ENCODE measurements at regions not wholly inside any gene's neighbourhood (a gene's known extent, or its start where the extent isn't known, plus 50 kb on each side); places are given as distances from the start of the nearest gene placed in this dataset.
"Not testable (repeated sequence)": the region's sequence is repeated elsewhere in the genome, so short reads cannot be mapped to it uniquely, and the experiment has no call there.

DNA sequence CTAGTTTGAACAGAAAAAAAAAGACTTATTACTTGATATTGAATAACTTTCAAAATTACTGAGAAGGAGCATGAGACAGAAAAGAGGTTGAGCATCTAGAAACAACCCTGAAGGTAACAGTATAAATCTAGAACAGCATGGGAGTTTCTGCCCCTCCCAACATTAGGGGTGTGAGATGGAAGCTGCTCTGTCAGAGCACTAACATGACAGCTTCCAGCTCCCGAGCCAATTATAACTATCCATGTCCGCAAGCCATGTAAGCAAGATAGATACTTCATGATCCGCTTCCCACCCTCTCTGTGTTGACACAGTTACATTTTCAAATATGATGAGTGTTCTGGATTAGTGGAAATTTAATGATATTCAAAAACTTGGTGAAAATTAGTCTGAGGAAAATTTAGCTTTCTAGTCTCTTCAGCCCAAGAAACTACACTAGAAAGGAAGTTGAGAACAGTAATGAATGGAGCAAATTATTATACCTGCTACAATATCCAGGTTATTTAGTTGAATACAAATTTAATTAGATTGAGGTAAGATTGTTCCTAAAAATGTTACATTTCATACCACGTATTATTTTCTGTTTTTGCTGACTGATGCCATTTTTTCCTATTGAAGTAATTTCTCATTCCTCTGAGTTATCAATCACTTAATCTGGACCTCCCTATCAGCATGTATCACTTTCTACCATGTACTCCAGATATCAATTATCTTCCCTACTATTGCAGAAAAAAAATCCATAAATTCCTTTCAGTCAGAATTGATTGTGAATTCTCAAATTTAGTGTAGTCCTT is 129.3 kb upstream of the SLIT2 start:
- DNase-seq = no peak

- DNase-seq = no peak
Observed at GRCh38 chr4:20119141-20119540, 132.6 kb upstream of the SLIT2 start.

- DNase-seq = no peak
Observed at GRCh38 chr4:20109391-20109790, 142.3 kb upstream of the SLIT2 start.

GRCh38 chr4:20106921-20107320 is 144.8 kb upstream of the SLIT2 start:
- no peak for DNase-seq

DNA sequence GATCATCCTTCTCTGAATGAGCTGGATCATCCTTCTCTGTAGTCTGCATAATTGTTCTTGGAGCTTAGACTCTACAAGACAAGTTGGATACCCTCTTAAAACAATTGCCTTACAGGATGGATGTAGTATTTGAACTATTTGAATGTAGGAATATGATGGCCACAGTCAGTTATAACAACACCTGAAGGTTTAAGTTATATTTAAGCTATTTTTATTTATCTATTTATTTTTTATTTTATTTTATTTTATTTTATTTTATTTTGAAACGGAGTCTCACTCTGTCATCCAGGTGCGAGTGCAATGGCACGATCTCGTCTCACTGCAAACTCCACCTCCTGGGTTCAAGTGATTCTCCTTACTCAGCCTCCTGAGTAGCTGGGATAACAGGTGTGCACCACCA is 149.9 kb upstream of the SLIT2 start:
- DNase-seq = no peak

DNA sequence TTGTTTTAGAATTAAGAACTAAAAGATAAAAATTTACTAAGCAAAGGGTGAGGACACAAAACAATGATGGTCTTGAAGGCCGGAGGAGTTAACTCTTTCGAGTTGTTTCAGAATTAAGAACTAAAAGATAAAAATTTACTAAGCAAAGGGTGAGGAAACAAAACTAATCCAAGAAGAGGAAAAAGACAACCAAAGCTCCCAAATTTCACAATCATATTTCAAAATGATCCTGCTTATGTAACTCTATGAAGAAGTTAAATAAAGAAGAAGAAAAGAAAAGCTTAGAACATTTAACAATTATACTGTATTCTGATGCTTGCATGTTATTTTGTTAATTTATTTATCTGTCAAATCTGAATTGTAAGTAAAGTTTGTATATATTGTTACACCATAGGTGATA is 154.8 kb upstream of the SLIT2 start:
- DNase-seq = no peak

- no peak for DNase-seq
Observed at GRCh38 chr4:20095805-20096541, 155.7 kb upstream of the SLIT2 start.

DNA sequence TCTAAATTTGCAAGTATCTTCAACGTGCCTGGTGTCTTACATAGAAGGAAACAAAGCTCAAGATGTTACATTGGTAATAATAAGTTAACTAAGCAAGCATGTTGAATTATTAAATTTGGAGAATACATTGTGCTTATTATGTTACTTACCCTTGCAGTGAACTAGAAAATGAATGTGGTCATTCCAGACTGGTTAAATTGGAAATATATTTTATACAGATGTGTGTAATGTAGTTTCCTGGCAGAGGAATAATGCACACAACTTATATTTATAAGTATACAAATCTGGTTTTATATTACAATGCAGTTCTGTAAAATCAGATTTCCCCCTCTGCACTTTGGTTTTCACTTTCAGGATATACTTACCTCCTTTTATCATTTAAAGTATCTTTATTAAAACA is 159.9 kb upstream of the SLIT2 start:
- DNase-seq = no peak

GRCh38 chr4:20087522-20087911 is 164.2 kb upstream of the SLIT2 start:
- no peak for DNase-seq

DNA sequence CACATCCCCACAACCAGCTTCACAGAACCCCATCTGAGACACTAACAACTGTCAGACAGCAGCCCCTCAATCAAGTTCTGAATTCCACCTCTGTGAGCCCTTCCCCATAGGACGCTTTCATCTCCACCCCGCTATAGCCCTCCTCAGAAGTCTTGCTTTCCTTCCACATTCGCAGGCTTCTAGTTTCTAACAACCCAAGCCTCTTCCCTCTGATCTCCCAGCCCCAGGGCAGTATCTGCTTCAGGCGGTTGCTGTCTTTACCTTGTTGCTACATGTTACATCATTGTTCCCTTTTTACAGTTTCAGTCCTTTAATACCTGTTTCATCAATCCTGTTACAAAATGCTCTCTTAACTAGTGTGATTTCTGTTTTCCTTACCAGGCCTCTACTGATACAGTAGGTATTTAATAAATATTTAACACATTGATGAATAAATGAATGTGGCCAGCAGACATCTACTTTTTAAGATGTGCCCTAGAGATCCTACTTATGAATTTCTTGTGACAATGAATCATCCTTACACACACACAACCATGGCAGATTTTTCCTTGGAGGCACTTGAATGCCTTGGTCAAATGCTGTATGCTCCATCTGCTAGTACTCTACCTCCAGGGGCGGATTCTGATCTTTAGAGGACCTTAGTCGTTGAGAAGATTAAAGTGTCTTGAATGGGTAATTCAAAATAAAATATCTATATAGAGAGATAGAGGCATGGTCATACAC is 164.7 kb upstream of the SLIT2 start:
- DNase-seq = no peak

- no peak for DNase-seq
Observed at GRCh38 chr4:20086067-20086798, 165.5 kb upstream of the SLIT2 start.

DNA sequence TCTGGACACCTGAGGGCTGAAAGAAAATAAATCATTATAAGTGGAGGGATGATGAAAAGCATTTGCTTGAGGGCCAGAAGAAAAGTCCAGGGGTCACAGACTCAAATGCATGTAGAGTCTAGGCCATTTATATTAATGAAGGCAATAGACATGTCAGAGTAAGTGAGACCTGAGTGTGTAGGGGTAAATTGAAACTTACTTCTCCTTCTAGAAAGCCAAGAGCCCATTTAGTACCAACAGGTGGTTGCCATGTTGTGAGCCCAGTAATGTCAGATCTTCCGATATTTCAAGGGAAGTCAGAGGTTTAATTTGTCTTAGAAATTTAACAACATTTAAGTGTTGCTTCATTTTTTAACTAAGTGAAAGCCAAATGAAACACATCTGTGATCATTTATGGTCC is 166.1 kb upstream of the SLIT2 start:
- no peak for DNase-seq

- DNase-seq = no peak
Observed at GRCh38 chr4:20085156-20085555, 166.5 kb upstream of the SLIT2 start.

DNA sequence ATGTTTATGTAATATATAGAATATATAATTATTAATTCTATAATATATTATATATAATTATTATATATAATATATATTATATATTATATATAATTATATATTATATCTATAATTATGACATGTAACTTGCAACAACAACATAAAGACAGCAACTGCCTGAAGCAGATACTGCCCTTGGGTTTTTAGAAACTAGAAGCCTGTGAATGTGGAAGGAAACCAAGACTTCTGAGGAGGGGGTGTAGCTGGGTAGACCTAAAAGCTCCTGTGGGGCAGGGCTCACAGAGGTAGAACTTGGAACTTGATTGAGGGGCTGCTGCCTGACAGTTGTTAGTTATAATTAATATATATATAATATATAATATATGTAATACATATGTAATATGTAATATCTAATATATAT is 167.2 kb upstream of the SLIT2 start:
- no peak for DNase-seq

DNA sequence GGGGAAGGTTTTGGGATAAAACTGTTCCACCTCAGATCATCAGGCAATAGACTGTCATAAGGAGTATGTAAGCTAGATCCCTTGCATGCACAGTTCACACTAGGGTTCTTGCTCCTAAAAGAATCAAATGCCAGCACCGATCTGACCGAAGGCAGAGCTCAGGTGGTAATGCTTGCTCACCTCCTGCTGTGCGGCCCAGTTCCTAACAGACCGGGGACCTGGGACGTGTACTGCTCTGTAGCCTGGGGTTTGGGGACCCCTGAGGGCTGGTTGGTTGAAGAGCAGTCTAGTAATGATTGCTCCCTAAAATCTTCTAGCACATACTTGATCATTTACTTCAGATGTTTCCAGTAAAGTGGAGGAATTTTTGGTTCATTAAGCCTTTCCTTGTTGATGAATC is 173.1 kb upstream of the SLIT2 start:
- DNase-seq = no peak

DNA sequence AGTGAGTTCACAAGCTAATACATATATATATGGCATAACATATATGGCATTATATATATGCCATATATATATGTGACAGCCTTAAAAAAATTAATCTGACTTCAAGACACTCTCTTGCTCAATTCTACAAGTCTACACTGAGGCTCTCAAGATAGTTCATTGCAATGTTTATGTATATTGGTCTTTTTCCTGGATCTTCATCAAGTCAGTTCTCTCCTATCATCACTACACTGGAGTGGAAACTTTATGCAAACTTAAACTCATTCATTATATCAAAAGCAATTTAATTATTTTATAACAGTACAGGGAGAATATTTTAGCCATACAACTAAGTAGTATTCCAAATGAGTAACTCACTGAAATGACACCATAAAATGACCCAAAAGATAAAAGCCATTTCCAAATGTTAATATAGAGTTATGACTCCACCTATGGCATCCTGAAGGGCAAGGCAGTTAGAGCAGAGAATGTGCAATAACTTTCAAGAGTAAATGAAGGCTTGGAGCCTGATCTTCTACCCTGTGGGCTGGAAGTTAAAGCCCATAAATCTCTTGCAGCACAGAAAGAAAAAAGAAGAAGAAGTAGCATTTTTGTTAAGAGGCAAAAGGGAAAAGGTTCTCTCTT is 176.3 kb upstream of the SLIT2 start:
- no peak for DNase-seq

GRCh38 chr4:20074450-20074849 is 177.3 kb upstream of the SLIT2 start:
- no peak for DNase-seq

DNA sequence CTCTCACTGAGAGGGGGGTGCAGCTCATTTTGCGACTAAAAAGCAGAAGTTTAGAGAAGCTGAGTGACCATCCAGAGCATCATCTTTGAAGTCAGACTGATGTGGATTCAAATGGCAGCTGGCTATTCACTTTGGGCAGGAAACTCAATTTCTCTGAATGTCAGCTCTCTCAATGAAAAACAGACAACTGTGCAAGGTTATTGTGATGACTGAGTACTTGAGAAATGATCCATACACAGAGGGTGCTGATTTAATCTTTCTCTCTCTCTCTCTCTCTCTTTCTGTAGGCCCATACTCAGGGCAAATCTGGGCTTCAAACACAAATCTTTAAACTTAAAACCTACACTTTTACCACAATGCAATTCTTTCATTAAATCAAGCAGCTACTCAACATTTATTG is 185.8 kb upstream of the SLIT2 start:
- no peak for DNase-seq

DNA sequence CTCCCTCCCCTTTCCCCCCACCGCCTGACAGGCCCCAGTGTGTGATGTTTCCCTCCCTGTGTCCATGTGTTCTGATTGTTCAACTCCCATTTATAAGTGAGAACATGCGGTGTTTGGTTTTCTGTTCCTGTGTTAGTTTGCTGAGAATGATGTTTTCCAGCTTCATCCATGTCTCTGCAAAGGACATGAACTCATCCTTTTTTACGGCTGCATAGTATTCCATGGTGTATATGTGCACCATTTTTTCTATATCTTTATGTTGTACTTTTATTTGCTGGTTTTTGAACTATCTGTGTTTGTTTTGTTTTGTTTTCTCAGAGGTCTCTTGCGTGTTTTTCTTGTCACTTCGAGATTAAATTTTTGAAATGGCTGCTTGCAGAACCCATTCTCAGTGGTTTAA is 188.8 kb upstream of the SLIT2 start:
- DNase-seq = not testable (repeated sequence)

DNA sequence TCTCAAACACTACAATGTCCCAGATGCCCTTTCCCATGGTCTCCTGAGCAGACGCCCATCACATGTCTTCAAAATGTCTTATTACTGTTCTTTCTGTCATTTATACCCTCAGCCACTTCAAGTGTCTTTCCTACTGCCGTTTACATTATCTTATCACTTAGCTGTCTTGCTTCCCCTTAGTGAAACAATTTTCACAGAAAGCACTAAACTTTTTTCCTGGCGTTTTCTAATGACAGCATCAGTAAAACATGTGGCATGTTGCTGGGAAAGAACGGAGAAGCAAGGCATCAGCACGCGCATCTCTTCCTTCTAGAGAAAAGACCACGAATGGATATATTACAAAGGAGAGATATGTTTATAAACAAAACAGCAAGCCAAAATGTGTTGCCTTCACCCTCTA is 189.7 kb upstream of the SLIT2 start:
- no peak for DNase-seq

DNA sequence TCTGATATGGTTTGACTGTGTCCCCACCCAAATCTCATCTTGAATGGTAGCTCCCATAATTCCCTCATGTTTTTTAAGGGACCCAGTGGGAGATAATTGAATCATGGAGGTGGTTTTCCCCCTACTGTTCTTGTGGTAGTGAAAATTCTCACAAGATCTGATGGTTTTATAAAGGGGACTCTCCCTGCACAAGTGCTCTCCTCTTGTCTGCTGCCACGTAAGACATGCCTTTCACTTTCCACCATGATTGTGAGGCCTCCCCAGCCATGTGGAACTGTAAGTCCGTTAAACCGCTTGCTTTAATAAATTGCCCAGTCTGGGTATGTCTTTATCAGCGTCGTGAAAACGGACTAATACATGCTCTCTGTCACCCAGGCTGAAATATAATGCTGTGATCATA is 200.9 kb upstream of the SLIT2 start:
- DNase-seq = no peak

DNA sequence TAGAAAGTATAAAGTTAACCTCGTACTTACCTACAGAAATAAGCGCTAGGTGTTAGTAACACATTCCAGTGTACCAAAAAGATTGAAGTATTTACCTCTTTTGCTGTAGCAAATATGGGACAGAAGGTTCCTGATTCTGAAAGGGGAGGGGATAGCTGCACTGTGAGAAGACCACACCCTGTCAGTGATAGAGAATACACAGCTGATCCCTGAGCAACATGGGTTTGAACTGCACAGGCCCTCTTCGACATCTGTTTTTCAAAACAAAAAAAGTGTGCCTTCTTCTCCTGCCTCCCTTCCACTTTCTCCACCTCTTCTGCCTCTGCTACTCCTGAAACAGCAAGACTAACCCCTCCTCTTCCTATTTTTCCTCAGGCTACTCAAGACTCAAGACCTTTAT is 201.8 kb upstream of the SLIT2 start:
- no peak for DNase-seq

All from NCI-H187 (cell line).